ENCODE measurements at regions not wholly inside any gene's neighbourhood (a gene's known extent, or its start where the extent isn't known, plus 50 kb on each side); places are given as distances from the start of the nearest gene placed in this dataset.

DNA sequence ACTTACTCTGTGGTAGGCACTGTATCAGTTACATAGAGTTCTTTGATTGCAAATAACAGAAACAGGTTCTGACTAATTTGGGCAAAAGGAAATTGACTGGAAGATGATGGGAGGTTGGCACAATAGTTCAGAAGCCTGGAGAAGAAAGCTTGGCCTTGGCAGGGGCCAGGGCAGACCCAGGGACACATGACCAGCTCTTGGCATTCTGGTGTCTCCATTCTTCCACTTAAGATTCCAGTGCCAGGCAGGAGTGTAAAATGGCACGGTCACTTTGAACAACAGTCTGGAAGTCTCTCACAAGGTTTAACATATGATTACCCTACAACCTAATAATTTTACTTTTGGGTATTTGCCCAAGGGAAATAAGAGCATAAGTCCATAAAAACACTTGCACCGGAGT, 175.9 kb downstream of the BCOR start:
- no peak overlapping the region for H3K4me3 Mint-ChIP-seq
- H3K9me3 ChIP-seq (ENCODE audit: control insufficient read depth in 1 of 2, low read length in 2 of 2): no peaks in the 10 kb centered on the region
- no peaks in the 10 kb centered on the region for H3K36me3 Mint-ChIP-seq
- H3K36me3 ChIP-seq (ENCODE audit: insufficient read depth, low read length): no peaks in the 10 kb centered on the region
- no peaks in the 10 kb centered on the region for H3K9me3 Mint-ChIP-seq
- DNase-seq: no peak
- no peaks in the 10 kb centered on the region for H3K27me3 Mint-ChIP-seq
- H3K27me3 ChIP-seq (ENCODE audit: insufficient read depth, low read length): no peaks in the 10 kb centered on the region
- no peak overlapping the region for H3K27ac Mint-ChIP-seq
- intact Hi-C loops (cut with micrococcal nuclease): no loop called here
- CTCF ChIA-PET (ENCODE audit: partially characterized antibody): no interaction called here
- no peak overlapping the region for H3K27ac ChIP-seq (ENCODE audit: low read depth, low read length)
- peaks cover 0 to 2% (median 0%) of the 10 kb centered on the region in 4 donors for H3K4me1 Mint-ChIP-seq
- H3K4me3 ChIP-seq (ENCODE audit: low read length in 2 of 2): no peak overlapping the region
- POLR2A ChIA-PET (ENCODE audit: partially characterized antibody): no interaction called here
- no peaks in the 10 kb centered on the region for H3K4me1 ChIP-seq (ENCODE audit: insufficient read depth, low read length)

DNA sequence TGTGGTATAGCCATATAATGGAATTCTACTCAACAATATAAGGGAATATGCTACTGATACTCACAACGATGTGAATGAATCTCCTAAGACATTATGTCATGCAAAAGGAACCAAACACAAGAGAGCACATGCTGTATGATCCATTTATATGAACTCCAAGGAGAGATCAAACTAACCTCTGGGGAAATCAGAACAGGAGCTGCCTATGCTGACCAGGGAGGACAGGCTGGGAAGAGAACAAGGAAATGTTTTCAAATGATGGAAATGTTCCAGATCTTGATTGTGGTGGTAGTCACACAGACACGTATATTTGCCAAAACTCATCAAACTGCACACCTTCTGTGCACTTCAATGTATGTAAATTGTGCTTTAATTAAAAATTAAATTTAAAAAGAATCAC, 175.3 kb downstream of the BCOR start:
- Mint-ChIP-seq H3K9me3 (no peaks in the 10 kb centered on the region), H3K27ac (no peak overlapping the region), H3K36me3 (no peaks in the 10 kb centered on the region), H3K4me1 (peaks cover 0 to 2% (median 0%) of the 10 kb centered on the region in 4 donors), H3K27me3 (no peaks in the 10 kb centered on the region), H3K4me3 (no peak overlapping the region)
- Histone ChIP-seq H3K27me3 (ENCODE audit: insufficient read depth, low read length) (no peaks in the 10 kb centered on the region), H3K4me3 (ENCODE audit: low read length in 2 of 2) (no peak overlapping the region), H3K36me3 (ENCODE audit: insufficient read depth, low read length) (no peaks in the 10 kb centered on the region), H3K9me3 (ENCODE audit: control insufficient read depth in 1 of 2, low read length in 2 of 2) (no peaks in the 10 kb centered on the region), H3K27ac (ENCODE audit: low read depth, low read length) (no peak overlapping the region), H3K4me1 (ENCODE audit: insufficient read depth, low read length) (no peaks in the 10 kb centered on the region)
- intact Hi-C loops (cut with micrococcal nuclease): no loop called here
- CTCF ChIA-PET (ENCODE audit: partially characterized antibody): no interaction called here
- POLR2A ChIA-PET (ENCODE audit: partially characterized antibody): no interaction called here
- no peak for DNase-seq

DNA sequence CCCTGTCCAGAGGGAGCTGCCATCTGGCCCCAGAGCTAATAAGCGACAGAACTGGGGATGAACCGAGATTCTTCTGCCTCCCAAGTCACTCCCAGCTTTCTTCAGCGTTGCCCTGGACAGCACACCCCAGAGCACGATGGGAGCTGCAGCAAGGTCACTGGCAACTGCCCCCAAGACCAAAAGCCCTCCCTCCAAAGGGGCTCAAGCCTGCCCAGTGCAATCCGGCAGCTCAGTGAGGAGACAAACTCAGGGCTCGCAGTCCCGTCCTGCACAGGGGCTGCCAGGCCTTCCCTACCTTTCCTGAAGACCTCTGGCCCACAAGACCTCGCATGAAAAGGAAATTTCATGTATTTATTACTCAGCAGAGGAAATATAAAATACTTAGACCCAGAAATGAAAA, 174.8 kb downstream of the BCOR start:
- Histone ChIP-seq H3K4me1 (ENCODE audit: insufficient read depth, low read length) (no peaks in the 10 kb centered on the region), H3K27ac (ENCODE audit: low read depth, low read length) (no peak overlapping the region), H3K36me3 (ENCODE audit: insufficient read depth, low read length) (no peaks in the 10 kb centered on the region), H3K27me3 (ENCODE audit: insufficient read depth, low read length) (no peaks in the 10 kb centered on the region), H3K9me3 (ENCODE audit: control insufficient read depth in 1 of 2, low read length in 2 of 2) (no peaks in the 10 kb centered on the region), H3K4me3 (ENCODE audit: low read length in 2 of 2) (no peak overlapping the region)
- Mint-ChIP-seq H3K27ac (no peak overlapping the region), H3K4me1 (no peaks in the 10 kb centered on the region), H3K4me3 (no peak overlapping the region), H3K27me3 (no peaks in the 10 kb centered on the region), H3K9me3 (no peaks in the 10 kb centered on the region), H3K36me3 (no peaks in the 10 kb centered on the region)
- no peak for DNase-seq
- intact Hi-C loops (cut with micrococcal nuclease): no loop called here
- POLR2A ChIA-PET (ENCODE audit: partially characterized antibody): no interaction called here
- CTCF ChIA-PET (ENCODE audit: partially characterized antibody): no interaction called here

DNA sequence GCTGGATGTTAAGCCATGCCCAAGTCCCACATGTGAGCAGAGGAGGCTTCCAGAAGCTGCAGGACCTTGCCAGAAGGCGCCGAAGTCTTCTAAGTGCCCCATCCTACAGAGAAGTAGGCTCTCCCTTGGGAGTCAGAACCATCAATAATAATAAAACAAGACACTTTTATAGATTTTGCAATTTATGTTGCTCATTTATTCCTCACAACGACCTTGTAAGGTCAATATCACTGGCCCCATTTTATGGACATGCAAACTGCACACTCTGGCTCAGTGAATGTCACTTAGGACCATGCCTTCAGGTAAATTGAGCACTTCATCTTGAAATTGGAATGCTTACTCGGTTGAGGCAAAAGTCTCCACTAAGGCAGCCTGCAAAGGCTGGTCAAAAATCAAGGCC, 170.4 kb downstream of the BCOR start:
- no peak overlapping the region for H3K27ac ChIP-seq (ENCODE audit: low read depth, low read length)
- Mint-ChIP-seq H3K4me3 (no peak overlapping the region), H3K36me3 (no peaks in the 10 kb centered on the region), H3K27ac (no peak overlapping the region), H3K4me1 (no peaks in the 10 kb centered on the region), H3K27me3 (no peaks in the 10 kb centered on the region), H3K9me3 (peaks cover 0 to 1% (median 0%) of the 10 kb centered on the region in 8 donors)
- no peak overlapping the region for H3K4me3 ChIP-seq (ENCODE audit: low read length in 2 of 2)
- no peaks in the 10 kb centered on the region for H3K4me1 ChIP-seq (ENCODE audit: insufficient read depth, low read length)
- ChIA-PET POLR2A (ENCODE audit: partially characterized antibody) (no interaction called here), CTCF (ENCODE audit: partially characterized antibody) (no interaction called here)
- intact Hi-C loops (cut with micrococcal nuclease): no loop called here
- H3K36me3 ChIP-seq (ENCODE audit: insufficient read depth, low read length): no peaks in the 10 kb centered on the region
- no peak for DNase-seq
- no peaks in the 10 kb centered on the region for H3K27me3 ChIP-seq (ENCODE audit: insufficient read depth, low read length)
- no peaks in the 10 kb centered on the region for H3K9me3 ChIP-seq (ENCODE audit: control insufficient read depth in 1 of 2, low read length in 2 of 2)

DNA sequence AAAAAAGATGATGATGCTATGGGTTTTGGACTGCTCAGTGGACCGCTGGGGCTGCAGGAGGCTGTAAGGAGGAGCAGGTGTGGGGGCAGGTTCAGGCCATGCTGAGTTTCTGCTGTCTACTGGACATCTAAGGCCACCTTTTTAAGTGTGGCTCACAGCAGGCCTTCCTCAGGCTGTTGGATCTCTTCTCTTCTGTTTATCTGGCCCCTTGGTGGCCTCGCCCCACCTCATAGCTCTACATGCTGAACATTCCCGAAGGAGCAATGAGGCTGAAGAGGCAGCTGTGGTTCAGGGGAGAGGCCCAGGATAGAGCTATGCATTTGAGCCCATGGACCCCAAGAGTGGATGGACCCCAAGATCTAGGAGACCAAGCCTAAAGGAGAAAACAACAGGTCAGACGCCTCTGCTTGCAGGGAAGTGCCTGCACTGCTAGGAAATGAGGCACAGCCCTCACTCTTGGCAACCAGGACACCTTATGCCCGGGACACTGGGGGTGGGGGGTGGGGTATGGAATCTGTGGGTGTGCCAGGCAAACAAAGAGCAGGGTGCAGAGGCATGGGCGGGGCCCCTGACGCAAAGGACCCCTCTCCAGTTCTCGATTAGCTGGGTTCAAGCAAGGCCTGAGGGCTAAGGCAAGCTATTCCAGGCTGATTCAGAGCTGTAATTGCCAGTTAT, 168.9 kb downstream of the BCOR start:
- POLR2A ChIA-PET (ENCODE audit: partially characterized antibody): no interaction called here
- no peak overlapping the region for H3K27ac ChIP-seq (ENCODE audit: low read depth, low read length)
- H3K4me1 ChIP-seq (ENCODE audit: insufficient read depth, low read length): no peaks in the 10 kb centered on the region
- no peak overlapping the region for H3K4me3 ChIP-seq (ENCODE audit: low read length in 2 of 2)
- CTCF ChIA-PET (ENCODE audit: partially characterized antibody): no interaction called here
- peaks cover 0 to 1% (median 0%) of the 10 kb centered on the region in 8 donors for H3K9me3 Mint-ChIP-seq
- H3K27me3 ChIP-seq (ENCODE audit: insufficient read depth, low read length): no peaks in the 10 kb centered on the region
- H3K4me3 Mint-ChIP-seq: no peak overlapping the region
- peak overlapping the region in 1 of 7 donors; percentile 15 for H3K27ac Mint-ChIP-seq
- no peaks in the 10 kb centered on the region for H3K36me3 ChIP-seq (ENCODE audit: insufficient read depth, low read length)
- no peaks in the 10 kb centered on the region for H3K4me1 Mint-ChIP-seq
- no peaks in the 10 kb centered on the region for H3K27me3 Mint-ChIP-seq
- no peaks in the 10 kb centered on the region for H3K9me3 ChIP-seq (ENCODE audit: control insufficient read depth in 1 of 2, low read length in 2 of 2)
- H3K36me3 Mint-ChIP-seq: no peaks in the 10 kb centered on the region
- intact Hi-C loops (cut with micrococcal nuclease): no loop called here
- DNase-seq: no peak

DNA sequence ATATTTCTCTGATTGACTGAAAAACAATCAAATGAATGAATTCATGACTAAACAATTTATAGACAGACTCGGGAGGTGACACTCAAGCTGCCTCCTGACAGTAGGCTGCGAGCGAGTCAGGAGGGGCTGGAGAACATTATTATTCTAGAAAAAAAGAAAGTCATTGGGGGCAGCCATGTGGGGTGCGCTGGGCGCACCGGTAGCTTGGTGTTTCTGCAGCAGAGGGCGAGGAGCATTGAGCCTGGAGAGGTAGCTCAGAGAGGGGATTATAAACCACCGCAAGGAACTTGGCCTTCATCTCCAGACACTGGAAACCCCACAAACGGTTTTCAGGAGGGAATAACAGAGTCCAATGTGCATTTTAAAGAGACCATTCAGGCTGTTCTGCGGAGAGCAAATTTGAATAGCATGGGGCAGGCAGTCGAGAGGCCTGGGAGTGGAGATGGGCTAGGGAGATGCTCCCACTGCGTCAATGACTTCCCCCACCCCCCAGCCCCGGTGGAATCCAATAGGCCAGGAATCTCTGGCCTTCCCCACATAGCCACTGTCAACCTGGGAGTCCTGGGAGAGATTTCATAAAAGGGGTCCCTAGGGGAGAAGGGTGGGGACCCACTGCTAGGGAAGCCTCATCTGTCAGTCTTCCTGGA, 168.3 kb downstream of the BCOR start:
- H3K4me1 ChIP-seq (ENCODE audit: insufficient read depth, low read length): no peaks in the 10 kb centered on the region
- H3K4me3 Mint-ChIP-seq: no peak overlapping the region
- no peaks in the 10 kb centered on the region for H3K27me3 ChIP-seq (ENCODE audit: insufficient read depth, low read length)
- H3K27me3 Mint-ChIP-seq: no peaks in the 10 kb centered on the region
- H3K4me1 Mint-ChIP-seq: no peaks in the 10 kb centered on the region
- no peak overlapping the region for H3K27ac ChIP-seq (ENCODE audit: low read depth, low read length)
- DNase-seq: no peak
- H3K9me3 Mint-ChIP-seq: peaks cover 0 to 1% (median 0%) of the 10 kb centered on the region in 8 donors
- no peak overlapping the region for H3K27ac Mint-ChIP-seq
- ChIA-PET CTCF (ENCODE audit: partially characterized antibody) (no interaction called here), POLR2A (ENCODE audit: partially characterized antibody) (no interaction called here)
- no peaks in the 10 kb centered on the region for H3K9me3 ChIP-seq (ENCODE audit: control insufficient read depth in 1 of 2, low read length in 2 of 2)
- no peaks in the 10 kb centered on the region for H3K36me3 Mint-ChIP-seq
- no peak overlapping the region for H3K4me3 ChIP-seq (ENCODE audit: low read length in 2 of 2)
- no peaks in the 10 kb centered on the region for H3K36me3 ChIP-seq (ENCODE audit: insufficient read depth, low read length)
- intact Hi-C loops (cut with micrococcal nuclease): no loop called here

DNA sequence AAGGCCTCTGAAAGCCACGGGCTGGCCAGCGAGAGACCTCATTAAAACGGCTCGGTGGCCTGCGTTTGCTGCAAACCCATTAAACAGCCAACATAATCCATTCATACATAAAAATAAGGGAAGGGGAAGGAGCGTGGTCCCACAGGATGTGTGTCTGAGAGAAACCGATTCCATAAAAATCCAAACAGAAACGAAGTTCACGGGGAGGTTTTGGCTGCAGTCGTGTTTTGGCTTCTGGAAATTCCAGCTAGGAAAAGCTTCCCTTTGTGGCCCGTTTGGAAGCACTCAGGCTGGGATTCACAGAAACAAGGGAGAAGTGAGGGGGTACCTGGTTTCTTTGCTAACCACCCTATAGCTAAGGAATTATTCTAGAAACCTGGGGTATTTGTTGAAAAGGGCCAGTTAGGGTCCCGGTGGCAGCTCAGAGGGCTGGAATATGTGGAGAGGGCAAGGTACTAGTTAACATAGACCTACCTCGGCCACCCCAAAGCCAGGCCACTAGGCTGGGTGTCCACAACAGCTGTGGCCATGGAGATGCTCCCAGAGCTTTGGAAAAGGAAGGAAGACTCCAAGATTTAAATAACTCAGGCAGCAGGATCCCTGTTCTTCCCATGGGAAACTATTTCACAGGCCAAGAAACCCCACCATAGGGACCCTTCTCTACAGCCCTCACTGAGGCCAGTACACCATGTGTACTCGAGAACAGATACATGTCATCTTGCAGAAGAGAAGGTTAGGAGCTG, 166.8 kb downstream of the BCOR start:
- Mint-ChIP-seq H3K9me3 (peaks cover 0 to 1% (median 0%) of the 10 kb centered on the region in 8 donors), H3K4me3 (no peak overlapping the region), H3K36me3 (no peaks in the 10 kb centered on the region), H3K4me1 (no peaks in the 10 kb centered on the region), H3K27ac (no peak overlapping the region), H3K27me3 (no peaks in the 10 kb centered on the region)
- H3K4me1 ChIP-seq (ENCODE audit: insufficient read depth, low read length): no peaks in the 10 kb centered on the region
- no peaks in the 10 kb centered on the region for H3K36me3 ChIP-seq (ENCODE audit: insufficient read depth, low read length)
- POLR2A ChIA-PET (ENCODE audit: partially characterized antibody): no interaction called here
- no peak overlapping the region for H3K4me3 ChIP-seq (ENCODE audit: low read length in 2 of 2)
- no peak overlapping the region for H3K27ac ChIP-seq (ENCODE audit: low read depth, low read length)
- no peaks in the 10 kb centered on the region for H3K9me3 ChIP-seq (ENCODE audit: control insufficient read depth in 1 of 2, low read length in 2 of 2)
- H3K27me3 ChIP-seq (ENCODE audit: insufficient read depth, low read length): no peaks in the 10 kb centered on the region
- intact Hi-C loops (cut with micrococcal nuclease): no loop called here
- CTCF ChIA-PET (ENCODE audit: partially characterized antibody): no interaction called here
- DNase-seq: no peak

All from CD4-positive, alpha-beta memory T cell (primary cell).